SJCRH30 (cell line): ENCODE measurements at regions not wholly inside any gene's neighbourhood (a gene's known extent, or its start where the extent isn't known, plus 50 kb on each side); places are given as distances from the start of the nearest gene placed in this dataset.

Source experiments
- DNase-seq, 2 experiments: peaks; one replicate each; pipeline ENCODE4 v3.0.0-alpha.2; 2015 to 2020
- H3K27ac ChIP-seq: fragments of 250-450 bp; sonication (Bioruptor Pico); 2 replicates; pipeline ENCODE4 v1.5.1; 2020; ENCODE audit warnings: mild to moderate bottlenecking, moderate library complexity
- H3K27me3 ChIP-seq: fragments of 250-450 bp; sonication (Bioruptor Pico); 2 replicates; pipeline ENCODE4 v1.5.1; 2020; ENCODE audit warnings: mild to moderate bottlenecking, moderate library complexity
- H3K36me3 ChIP-seq: fragments of 250-450 bp; sonication (Bioruptor Pico); 2 replicates; pipeline ENCODE4 v1.5.1; 2020; ENCODE audit warnings: mild to moderate bottlenecking, moderate library complexity
- H3K4me1 ChIP-seq: fragments of 250-450 bp; sonication (Bioruptor Pico); 2 replicates; pipeline ENCODE4 v1.5.1; 2020; ENCODE audit warnings: mild to moderate bottlenecking, moderate library complexity
- H3K4me3 ChIP-seq: fragments of 250-450 bp; sonication (Bioruptor Pico); 2 replicates; pipeline ENCODE4 v1.5.1; 2020; ENCODE audit warnings: mild to moderate bottlenecking, moderate library complexity
- H3K9me3 ChIP-seq: fragments of 250-450 bp; sonication (Bioruptor Pico); replicated peaks from 2 replicates; pipeline ENCODE4 v1.5.1; 2020; ENCODE audit warnings: mild to moderate bottlenecking, moderate library complexity

- Histone ChIP-seq H3K4me3 (no peak overlapping the region), H3K27ac (no peak overlapping the region; the same call in 1 of the 2 replicates)
- peak; percentile 76 to 86 for DNase-seq
Observed at GRCh38 chr5:77893225-77893860, 117.2 kb upstream of the TBCA start.

GRCh38 chr5:77892061-77893010 lies 116.2 kb upstream of the TBCA start:
- H3K27me3 ChIP-seq, result no peaks in the 10 kb centered on the region
- no peaks in the 10 kb centered on the region for H3K9me3 ChIP-seq
- DNase-seq, result peak; percentile 26 to 68
- H3K27ac ChIP-seq, result no peak overlapping the region
- peaks cover 25% of the 10 kb centered on the region for H3K4me1 ChIP-seq
- H3K4me3 ChIP-seq, result no peak overlapping the region
- no peaks in the 10 kb centered on the region for H3K36me3 ChIP-seq

More at GRCh38 chr5:77893225-77893860, 117.2 kb upstream of the TBCA start:
- H3K36me3 ChIP-seq, result no peaks in the 10 kb centered on the region
- H3K4me1 ChIP-seq, result peaks cover 25% of the 10 kb centered on the region
- H3K27me3 ChIP-seq, result no peaks in the 10 kb centered on the region
- no peaks in the 10 kb centered on the region for H3K9me3 ChIP-seq

GRCh38 chr5:77885519-77885918 lies 109.4 kb upstream of the TBCA start:
- Histone ChIP-seq H3K36me3 (no peaks in the 10 kb centered on the region), H3K9me3 (no peaks in the 10 kb centered on the region), H3K27me3 (no peaks in the 10 kb centered on the region), H3K4me1 (peaks cover 1% of the 10 kb centered on the region; the same call in 1 of the 2 replicates), H3K4me3 (no peak overlapping the region), H3K27ac (no peak overlapping the region)
- no peak for DNase-seq

GRCh38 chr5:77882670-77883257 lies 106.6 kb upstream of the TBCA start:
- DNase-seq, result no peak
- Histone ChIP-seq H3K27ac (no peak overlapping the region), H3K9me3 (no peaks in the 10 kb centered on the region), H3K36me3 (no peaks in the 10 kb centered on the region), H3K4me1 (peaks cover 7% of the 10 kb centered on the region), H3K27me3 (no peaks in the 10 kb centered on the region), H3K4me3 (no peak overlapping the region)

- no peaks in the 10 kb centered on the region for H3K27me3 ChIP-seq
- peaks cover 7% of the 10 kb centered on the region for H3K4me1 ChIP-seq
- no peak overlapping the region for H3K4me3 ChIP-seq
- no peak overlapping the region for H3K27ac ChIP-seq
- H3K9me3 ChIP-seq, result no peaks in the 10 kb centered on the region
- DNase-seq, result no peak
- no peaks in the 10 kb centered on the region for H3K36me3 ChIP-seq
Observed at GRCh38 chr5:77881528-77881927, 105.4 kb upstream of the TBCA start.

- no peak for DNase-seq
- Histone ChIP-seq H3K36me3 (no peaks in the 10 kb centered on the region), H3K4me1 (peaks cover 7% of the 10 kb centered on the region), H3K9me3 (no peaks in the 10 kb centered on the region), H3K27ac (no peak overlapping the region), H3K27me3 (no peaks in the 10 kb centered on the region), H3K4me3 (no peak overlapping the region)
Observed at GRCh38 chr5:77877516-77878355, 101.6 kb upstream of the TBCA start.

GRCh38 chr5:77876862-77877502 lies 100.8 kb upstream of the TBCA start:
- no peak for DNase-seq
- Histone ChIP-seq H3K9me3 (no peaks in the 10 kb centered on the region), H3K36me3 (no peaks in the 10 kb centered on the region), H3K27ac (no peak overlapping the region), H3K27me3 (no peaks in the 10 kb centered on the region), H3K4me3 (no peak overlapping the region), H3K4me1 (peaks cover 7% of the 10 kb centered on the region)

- DNase-seq, result no peak
- Histone ChIP-seq H3K27ac (no peak overlapping the region), H3K4me1 (peaks cover 7% of the 10 kb centered on the region), H3K4me3 (no peak overlapping the region), H3K36me3 (no peaks in the 10 kb centered on the region), H3K9me3 (no peaks in the 10 kb centered on the region), H3K27me3 (no peaks in the 10 kb centered on the region)
Observed at GRCh38 chr5:77876316-77876715, 100.2 kb upstream of the TBCA start.

GRCh38 chr5:77874691-77875090 lies 98.6 kb upstream of the TBCA start:
- DNase-seq, result no peak
- H3K4me1 ChIP-seq, result peaks cover 3% of the 10 kb centered on the region; the same call in 1 of the 2 replicates

GRCh38 chr5:77873239-77873638 lies 97.1 kb upstream of the TBCA start:
- Histone ChIP-seq H3K4me3 (no peak overlapping the region), H3K27ac (no peak overlapping the region)

More at GRCh38 chr5:77874691-77875090, 98.6 kb upstream of the TBCA start:
- no peaks in the 10 kb centered on the region for H3K27me3 ChIP-seq
- H3K36me3 ChIP-seq, result no peaks in the 10 kb centered on the region
- H3K9me3 ChIP-seq, result no peaks in the 10 kb centered on the region
- no peak overlapping the region for H3K4me3 ChIP-seq
- H3K27ac ChIP-seq, result no peak overlapping the region

GRCh38 chr5:77871946-77872345 lies 95.8 kb upstream of the TBCA start:
- no peaks in the 10 kb centered on the region for H3K27me3 ChIP-seq
- DNase-seq, result no peak
- H3K4me1 ChIP-seq, result peaks cover 4% of the 10 kb centered on the region; the same call in 1 of the 2 replicates
- H3K4me3 ChIP-seq, result no peak overlapping the region
- no peaks in the 10 kb centered on the region for H3K36me3 ChIP-seq
- no peak overlapping the region for H3K27ac ChIP-seq
- no peaks in the 10 kb centered on the region for H3K9me3 ChIP-seq

More at GRCh38 chr5:77873239-77873638, 97.1 kb upstream of the TBCA start:
- Histone ChIP-seq H3K9me3 (no peaks in the 10 kb centered on the region), H3K36me3 (no peaks in the 10 kb centered on the region), H3K27me3 (no peaks in the 10 kb centered on the region), H3K4me1 (no peaks in the 10 kb centered on the region)
- no peak for DNase-seq

- no peak overlapping the region for H3K27ac ChIP-seq
- H3K36me3 ChIP-seq, result no peaks in the 10 kb centered on the region
- DNase-seq, result no peak
- no peaks in the 10 kb centered on the region for H3K27me3 ChIP-seq
- H3K4me1 ChIP-seq, result peaks cover 4% of the 10 kb centered on the region; the same call in 1 of the 2 replicates
- no peak overlapping the region for H3K4me3 ChIP-seq
- no peaks in the 10 kb centered on the region for H3K9me3 ChIP-seq
Observed at GRCh38 chr5:77871016-77871415, 94.9 kb upstream of the TBCA start.

GRCh38 chr5:77869116-77869798 lies 93.1 kb upstream of the TBCA start:
- Histone ChIP-seq H3K9me3 (no peaks in the 10 kb centered on the region), H3K27me3 (no peaks in the 10 kb centered on the region), H3K27ac (no peak overlapping the region), H3K4me3 (no peak overlapping the region), H3K36me3 (no peaks in the 10 kb centered on the region), H3K4me1 (peaks cover 4% of the 10 kb centered on the region; the same call in 1 of the 2 replicates)
- no peak for DNase-seq
